H1 (cell line): ENCODE measurements at regions not wholly inside any gene's neighbourhood (a gene's known extent, or its start where the extent isn't known, plus 50 kb on each side); places are given as distances from the start of the nearest gene placed in this dataset.

ENCODE experiments used
- CTCF ChIA-PET: fragments of 300-600 bp; sonication (Branson Sonifier 250); formaldehyde crosslinking; loops from one replicate; lab custom pipeline; 2021; ENCODE audit not compliant: partially characterized antibody; lab: Charles Lee
- POLR2A ChIA-PET: fragments of 300-600 bp; sonication (Branson Sonifier 250); formaldehyde crosslinking; loops from one replicate; lab custom pipeline; 2021; ENCODE audit warnings: inconsistent platforms; ENCODE audit not compliant: partially characterized antibody; lab: Charles Lee
- DNase-seq, 2 experiments: peaks; one replicate each; pipeline versions ENCODE4 v3.0.0 to v3.0.0-alpha.2; 2010 to 2022; ENCODE audit warnings: low spot score in 2 of 2, low read depth in 1 of 2, mixed read lengths in 1 of 2
- FAIRE-seq: peaks from 2 replicates; lab custom pipeline; 2011; peaks lifted over from hg19 to GRCh38; lab: Jason Lieb, UNC
- H2AFZ ChIP-seq: 2 replicates; pipeline ENCODE4 v1.8.1; 2012; ENCODE audit warnings: low read length, inconsistent platforms
- H2AK5ac ChIP-seq: 2 replicates; pipeline ENCODE4 v1.6.1; 2013; ENCODE audit warnings: low read depth, low read length
- H2BK120ac ChIP-seq: replicated peaks from 2 replicates; pipeline ENCODE3; 2013; ENCODE audit warnings: low read depth, low read length, inconsistent platforms
- H2BK12ac ChIP-seq: 2 replicates; pipeline ENCODE4 v1.6.1; 2013; ENCODE audit warnings: low read depth, low read length
- H2BK15ac ChIP-seq: 2 replicates; pipeline ENCODE4 v1.6.1; 2013; ENCODE audit warnings: low read length
- H2BK20ac ChIP-seq: 2 replicates; pipeline ENCODE4 v1.6.1; 2013; ENCODE audit warnings: low read length
- H2BK5ac ChIP-seq: 2 replicates; pipeline ENCODE4 v1.6.1; 2013; ENCODE audit warnings: low read depth, low read length
- H3K14ac ChIP-seq: 2 replicates; pipeline ENCODE4 v1.6.1; 2013; ENCODE audit warnings: inconsistent platforms; ENCODE audit not compliant: insufficient read length
- H3K18ac ChIP-seq: 2 replicates; pipeline ENCODE4 v1.6.1; 2013; ENCODE audit warnings: low read length; ENCODE audit errors: extremely low read depth
- H3K23ac ChIP-seq: 2 replicates; pipeline ENCODE4 v1.6.1; 2013; ENCODE audit warnings: inconsistent platforms; ENCODE audit not compliant: insufficient read length
- H3K23me2 ChIP-seq: 2 replicates; pipeline ENCODE4 v1.6.1; 2013; ENCODE audit warnings: low read depth, low read length
- H3K27ac ChIP-seq: 2 replicates; pipeline ENCODE4 v1.6.1; 2011; ENCODE audit warnings: low read depth, low read length, inconsistent platforms
- H3K27me3 ChIP-seq, 4 experiments: replicated peaks in 1 of 4; 1 replicate in 1 of 4; 2 replicates in 3 of 4; pipeline versions ENCODE4 v1.6.1 to v1.8.1; 2011 to 2013; ENCODE audit warnings: low read length in 3 of 4, mild to moderate bottlenecking in 3 of 4, inconsistent platforms in 2 of 4, mixed read lengths in 2 of 4, moderate library complexity in 1 of 4; ENCODE audit not compliant: control insufficient read depth in 3 of 4, insufficient read depth in 3 of 4; ENCODE audit errors: extremely low read depth in 1 of 4
- H3K36me3 ChIP-seq, 4 experiments: 2 replicates each; pipeline versions ENCODE4 v1.6.1 to v1.8.1; 2011 to 2013; ENCODE audit warnings: mild to moderate bottlenecking in 4 of 4, low read length in 3 of 4, moderate library complexity in 2 of 4, control low read depth in 1 of 4, inconsistent platforms in 1 of 4; ENCODE audit not compliant: insufficient read depth in 4 of 4, control insufficient read depth in 2 of 4
- H3K4ac ChIP-seq: replicated peaks from 2 replicates; pipeline ENCODE3; 2013; ENCODE audit warnings: low read length, low read depth, mixed read lengths, inconsistent platforms; ENCODE audit not compliant: insufficient read length
- H3K4me1 ChIP-seq, 4 experiments: replicated peaks in 1 of 4; 1 replicate in 1 of 4; 2 replicates in 3 of 4; pipeline versions ENCODE4 v1.6.1 to v1.8.1; 2011 to 2013; ENCODE audit warnings: low read length in 3 of 4, inconsistent platforms in 2 of 4, mixed read lengths in 1 of 4; ENCODE audit not compliant: insufficient read depth in 4 of 4, control insufficient read depth in 3 of 4
- H3K4me2 ChIP-seq, 2 experiments: 2 replicates each; pipeline versions ENCODE4 v1.6.1 to v1.8.1; 2011 to 2013; ENCODE audit warnings: low read depth in 2 of 2, low read length in 2 of 2, control low read depth in 1 of 2, inconsistent platforms in 1 of 2, mild to moderate bottlenecking in 1 of 2; ENCODE audit not compliant: insufficient read depth in 1 of 2
- H3K4me3 ChIP-seq, 4 experiments: fragments of 200-600, 300-600 bp in 1 of 4; sonication (generic), shearing (Covaris generic), sonication (Bioruptor Twin) in 1 of 4; 2 replicates each; pipeline versions ENCODE4 v1.5.1 to v1.8.1; 2011 to 2016; ENCODE audit warnings: low read length in 4 of 4, low read depth in 3 of 4, control low read depth in 2 of 4, inconsistent platforms in 2 of 4, mild to moderate bottlenecking in 2 of 4, mixed read lengths in 1 of 4, moderate library complexity in 1 of 4; ENCODE audit not compliant: insufficient read depth in 2 of 4; ENCODE audit errors: extremely low read depth in 1 of 4
- H3K56ac ChIP-seq: replicated peaks from 2 replicates; pipeline ENCODE3; 2013; ENCODE audit warnings: low read depth, mild to moderate bottlenecking, mixed read lengths, low read length, inconsistent platforms; ENCODE audit not compliant: insufficient read length
- H3K79me1 ChIP-seq: 2 replicates; pipeline ENCODE4 v1.6.1; 2013; ENCODE audit warnings: low read depth, low read length, control low read depth
- H3K79me2 ChIP-seq, 2 experiments: 2 replicates each; pipeline versions ENCODE4 v1.6.1 to v1.8.1; 2012 to 2013; ENCODE audit warnings: low read length in 2 of 2, mild to moderate bottlenecking in 2 of 2, inconsistent platforms in 1 of 2; ENCODE audit not compliant: insufficient read depth in 2 of 2, control insufficient read depth in 1 of 2
- H3K9ac ChIP-seq, 4 experiments: replicated peaks in 1 of 4; 1 replicate in 1 of 4; 2 replicates in 3 of 4; pipeline versions ENCODE4 v1.6.1 to v1.8.1; 2011 to 2013; ENCODE audit warnings: low read depth in 3 of 4, low read length in 3 of 4, control low read depth in 2 of 4, mild to moderate bottlenecking in 2 of 4, moderate library complexity in 2 of 4, inconsistent platforms in 1 of 4; ENCODE audit errors: extremely low read depth in 1 of 4
- H3K9me3 ChIP-seq, 2 experiments: 2 replicates each; pipeline versions ENCODE4 v1.6.1 to v1.8.1; 2012 to 2013; ENCODE audit warnings: mild to moderate bottlenecking in 2 of 2, moderate library complexity in 2 of 2, control low read depth in 1 of 2, inconsistent platforms in 1 of 2, low read depth in 1 of 2, low read length in 1 of 2, mixed read lengths in 1 of 2; ENCODE audit not compliant: insufficient read depth in 2 of 2
- H4K20me1 ChIP-seq, 2 experiments: replicated peaks in 1 of 2; 2 replicates each; pipeline versions ENCODE3 to v1.8.1; 2011 to 2013; ENCODE audit warnings: inconsistent platforms in 2 of 2, low read length in 2 of 2, mild to moderate bottlenecking in 1 of 2; ENCODE audit not compliant: insufficient read depth in 2 of 2, control insufficient read depth in 1 of 2
- H4K5ac ChIP-seq: 2 replicates; pipeline ENCODE4 v1.6.1; 2013; ENCODE audit warnings: low read length, low read depth, mixed read lengths, inconsistent platforms; ENCODE audit not compliant: insufficient read length
- H4K8ac ChIP-seq: 2 replicates; pipeline ENCODE4 v1.8.0; 2013; ENCODE audit warnings: mild to moderate bottlenecking, moderate library complexity, low read length, inconsistent platforms; ENCODE audit not compliant: insufficient read depth; ENCODE audit errors: extremely low read depth
- H4K91ac ChIP-seq: replicated peaks from 2 replicates; pipeline ENCODE3; 2013; ENCODE audit warnings: low read length, mixed read lengths, inconsistent platforms; ENCODE audit not compliant: insufficient read length
- CREB1 ChIP-seq: IDR thresholded peaks from 2 replicates; pipeline ENCODE4 v1.6.1; 2012; ENCODE audit warnings: inconsistent platforms
- CTBP2 ChIP-seq: IDR thresholded peaks from 2 replicates; pipeline ENCODE4 v1.7.0; 2011; ENCODE audit warnings: borderline replicate concordance, mild to moderate bottlenecking, moderate library complexity, mixed read lengths, low read length; ENCODE audit not compliant: insufficient read depth, insufficient read length
- E2F6 ChIP-seq: IDR thresholded peaks from 2 replicates; pipeline ENCODE4 v1.6.1; 2012; ENCODE audit warnings: inconsistent platforms
- GTF2F1 ChIP-seq: IDR thresholded peaks from 2 replicates; pipeline ENCODE4 v1.6.1; 2012; ENCODE audit warnings: low read depth, low read length, improper control_type of control experiment, borderline replicate concordance
- HDAC2 ChIP-seq, 2 experiments: fragments of 300-600 bp in 1 of 2; sonication (generic) in 1 of 2; IDR thresholded peaks; 2 replicates each; pipeline ENCODE4 v1.6.1; 2011 to 2012; ENCODE audit warnings: low read depth in 2 of 2, low read length in 2 of 2, mild to moderate bottlenecking in 2 of 2, moderate library complexity in 2 of 2, borderline replicate concordance in 1 of 2, inconsistent platforms in 1 of 2
- NRF1 ChIP-seq: IDR thresholded peaks from 2 replicates; pipeline ENCODE4 v1.6.1; 2011; ENCODE audit warnings: mild to moderate bottlenecking, low read depth, low read length, improper control_type of control experiment
- POLR2A ChIP-seq, 2 experiments: IDR thresholded peaks; 1 replicate in 1 of 2; 2 replicates in 1 of 2; pipeline ENCODE4 v1.6.1; 2011; ENCODE audit warnings: low read depth in 2 of 2, low read length in 2 of 2, mild to moderate bottlenecking in 2 of 2; ENCODE audit errors: control extremely low read depth in 1 of 2
- RAD21 ChIP-seq, 2 experiments: IDR thresholded peaks in 1 of 2; conservative IDR thresholded peaks in 1 of 2; 2 replicates each; pipeline ENCODE4 v1.6.1; 2011; ENCODE audit warnings: low read depth in 2 of 2, low read length in 2 of 2, improper control_type of control experiment in 1 of 2, inconsistent platforms in 1 of 2, mild to moderate bottlenecking in 1 of 2, moderate library complexity in 1 of 2
- RBBP5 ChIP-seq: IDR thresholded peaks from 2 replicates; pipeline ENCODE4 v1.7.1; 2012; ENCODE audit warnings: low read depth, mild to moderate bottlenecking, inconsistent platforms, low read length, moderate library complexity, borderline replicate concordance
- SIN3A ChIP-seq, 2 experiments: IDR thresholded peaks in 1 of 2; conservative IDR thresholded peaks in 1 of 2; 2 replicates each; pipeline ENCODE4 v1.6.1; 2011 to 2012; ENCODE audit warnings: low read length in 2 of 2, improper control_type of control experiment in 1 of 2, low read depth in 1 of 2, mild to moderate bottlenecking in 1 of 2
- SP4 ChIP-seq: IDR thresholded peaks from 2 replicates; pipeline ENCODE4 v1.6.1; 2012; ENCODE audit warnings: low read length, inconsistent platforms
- SUZ12 ChIP-seq: fragments of 200-600 bp; sonication (generic); IDR thresholded peaks from 2 replicates; pipeline ENCODE4 v1.6.1; 2012; ENCODE audit warnings: mild to moderate bottlenecking, inconsistent platforms, low read length, moderate library complexity, mixed read lengths
- TEAD4 ChIP-seq: IDR thresholded peaks from 2 replicates; pipeline ENCODE4 v1.6.1; 2012; ENCODE audit warnings: low read depth, low read length, inconsistent platforms, mixed read lengths
- YY1 ChIP-seq: IDR thresholded peaks from 2 replicates; pipeline ENCODE4 v1.6.1; 2011; ENCODE audit warnings: low read depth, mild to moderate bottlenecking, low read length
- ZNF274 ChIP-seq: IDR thresholded peaks from 2 replicates; pipeline ENCODE4 v1.7.0; 2012; ENCODE audit warnings: low read length, borderline replicate concordance; ENCODE audit errors: extremely low read depth

GRCh38 chr5:22986281-22986680 is 133.1 kb upstream of the CDH12 start:
- no peaks in the 10 kb centered on the region for H3K79me2 ChIP-seq
- H3K9ac ChIP-seq: no peak overlapping the region
- H4K20me1 ChIP-seq: no peaks in the 10 kb centered on the region
- no peak overlapping the region for H2BK120ac ChIP-seq
- H4K91ac ChIP-seq: no peak overlapping the region
- DNase-seq: no peak
- no peaks in the 10 kb centered on the region for H3K9me3 ChIP-seq
- no peaks in the 10 kb centered on the region; a peak in 1 of 8 replicates for H3K36me3 ChIP-seq
- no peak overlapping the region for H3K56ac ChIP-seq
- ChIA-PET POLR2A (no interaction called here), CTCF (no interaction called here)
- no peaks in the 10 kb centered on the region for H3K27me3 ChIP-seq
- no peak overlapping the region for H2AK5ac ChIP-seq
- no peak overlapping the region for H3K14ac ChIP-seq
- no peak overlapping the region for H2BK5ac ChIP-seq
- H3K23ac ChIP-seq: no peak overlapping the region
- no peak overlapping the region for H4K5ac ChIP-seq
- no peak overlapping the region for H3K27ac ChIP-seq
- no peaks in the 10 kb centered on the region for H3K4me1 ChIP-seq
- no peaks in the 10 kb centered on the region for H3K23me2 ChIP-seq
- H3K4ac ChIP-seq: no peak overlapping the region
- H3K4me2 ChIP-seq: no peak overlapping the region
- no peak overlapping the region for H2BK12ac ChIP-seq
- TF ChIP-seq RBBP5 (no peak), HDAC2 (IDR thresholded peaks at IDR 0.05; ENCODE audit: borderline replicate concordance in 1 of 2, low read depth in 2 of 2, low read length in 2 of 2) (no peak), SUZ12 (no peak), SP4 (no peak), CREB1 (no peak), TEAD4 (no peak), GTF2F1 (no peak), RAD21 (IDR thresholded peaks at IDR 0.05 in 1 of 2, conservative IDR thresholded peaks at IDR 0.05 in 1 of 2; ENCODE audit: low read depth in 2 of 2, low read length in 2 of 2) (no peak), YY1 (no peak), CTBP2 (no peak), ZNF274 (no peak), NRF1 (no peak), SIN3A (conservative IDR thresholded peaks at IDR 0.05 in 1 of 2, IDR thresholded peaks at IDR 0.05 in 1 of 2; ENCODE audit: low read depth in 1 of 2, low read length in 2 of 2) (no peak), POLR2A (IDR thresholded peaks at IDR 0.05; ENCODE audit: control extremely low read depth in 1 of 2, low read depth in 2 of 2, low read length in 2 of 2) (no peak), E2F6 (no peak)
- H3K4me3 ChIP-seq: no peak overlapping the region
- H2BK20ac ChIP-seq: no peak overlapping the region
- H3K18ac ChIP-seq: no peak overlapping the region
- H4K8ac ChIP-seq: no peak overlapping the region
- no peak for FAIRE-seq
- H2BK15ac ChIP-seq: no peak overlapping the region
- no peaks in the 10 kb centered on the region for H3K79me1 ChIP-seq
- no peak overlapping the region for H2AFZ ChIP-seq
